IMR-90 (cell line): ENCODE measurements at regions not wholly inside any gene's neighbourhood (a gene's known extent, or its start where the extent isn't known, plus 50 kb on each side); places are given as distances from the start of the nearest gene placed in this dataset.

Source experiments
- ATAC-seq: fragments of 200-7000 bp; cut with Tn5 transposase; 2 replicates; pipeline ENCODE4 v1.9.1; 2020; ENCODE audit warnings: low read depth, mild to moderate bottlenecking, moderate library complexity
- BruUV-seq: library from RNA; stranded (reverse); fragments of 400-500 nt; replicated peaks from 2 replicates; lab custom pipeline; 2021; lab: Mats Ljungman, UMichigan
- CTCF ChIA-PET: fragments of 300-600 bp; formaldehyde crosslinking; extraction: SDS; loops from one replicate; lab custom pipeline; 2021; ENCODE audit warnings: antibody characterized with exemption; lab: Yijun Ruan, JAX
- POLR2A ChIA-PET: fragments of 300-600 bp; sonication (Branson Sonifier 250); formaldehyde crosslinking; loops from one replicate; lab custom pipeline; 2022; ENCODE audit warnings: antibody characterized with exemption; ENCODE audit not compliant: unreplicated experiment; lab: Charles Lee
- DNase-seq: peaks from one replicate; pipeline ENCODE4 v3.0.0; 2013
- H2AFZ ChIP-seq: replicated peaks from 2 replicates; pipeline ENCODE3; 2013; ENCODE audit warnings: low read length, mild to moderate bottlenecking; ENCODE audit not compliant: poor library complexity
- H2AK5ac ChIP-seq: 2 replicates; pipeline ENCODE4 v1.6.1; 2013; ENCODE audit warnings: low read depth, low read length, inconsistent platforms
- H2AK9ac ChIP-seq: replicated peaks from 2 replicates; pipeline ENCODE3; 2013; ENCODE audit warnings: mild to moderate bottlenecking, low read depth, low read length, moderate library complexity; ENCODE audit not compliant: poor library complexity
- H2BK120ac ChIP-seq: 2 replicates; pipeline ENCODE4 v1.6.1; 2013; ENCODE audit warnings: low read depth, low read length, inconsistent platforms
- H2BK15ac ChIP-seq: 3 replicates; pipeline ENCODE4 v1.6.1; 2013; ENCODE audit warnings: low read depth, low read length, inconsistent platforms
- H2BK20ac ChIP-seq: 2 replicates; pipeline ENCODE4 v1.6.1; 2013; ENCODE audit warnings: low read depth, mild to moderate bottlenecking, inconsistent platforms, low read length, moderate library complexity
- H2BK5ac ChIP-seq: 2 replicates; pipeline ENCODE4 v1.6.1; 2013; ENCODE audit warnings: mild to moderate bottlenecking, low read depth, low read length, inconsistent platforms; ENCODE audit not compliant: poor library complexity, severe bottlenecking
- H3K14ac ChIP-seq: replicated peaks from 2 replicates; pipeline ENCODE4 v1.6.1; 2013; ENCODE audit warnings: low read depth, low read length, inconsistent platforms
- H3K18ac ChIP-seq: 2 replicates; pipeline ENCODE4 v1.6.1; 2013; ENCODE audit warnings: low read depth, low read length, control low read depth
- H3K23ac ChIP-seq: 2 replicates; pipeline ENCODE4 v1.6.1; 2013; ENCODE audit warnings: low read depth, low read length, inconsistent platforms
- H3K27ac ChIP-seq: 2 replicates; pipeline ENCODE4 v1.5.1; 2013; ENCODE audit warnings: mild to moderate bottlenecking, control low read depth, low read length; ENCODE audit not compliant: insufficient read depth
- H3K27me3 ChIP-seq: 2 replicates; pipeline ENCODE4 v1.6.1; 2013; ENCODE audit warnings: low read length; ENCODE audit not compliant: control insufficient read depth, insufficient read depth
- H3K36me3 ChIP-seq: 2 replicates; pipeline ENCODE4 v1.6.1; 2013; ENCODE audit warnings: low read length, mixed read lengths; ENCODE audit not compliant: control insufficient read depth, insufficient read depth
- H3K4ac ChIP-seq: 2 replicates; pipeline ENCODE4 v1.6.1; 2013; ENCODE audit warnings: low read depth, low read length, inconsistent platforms
- H3K4me1 ChIP-seq: 2 replicates; pipeline ENCODE4 v1.6.1; 2013; ENCODE audit warnings: low read length, mixed read lengths; ENCODE audit not compliant: control insufficient read depth, insufficient read depth
- H3K4me2 ChIP-seq: 2 replicates; pipeline ENCODE4 v1.6.1; 2013; ENCODE audit warnings: low read depth, mild to moderate bottlenecking, control low read depth, low read length, moderate library complexity
- H3K4me3 ChIP-seq: 2 replicates; pipeline ENCODE4 v1.5.1; 2013; ENCODE audit warnings: low read depth, mild to moderate bottlenecking, control low read depth, low read length, moderate library complexity; ENCODE audit not compliant: insufficient read depth
- H3K56ac ChIP-seq: 2 replicates; pipeline ENCODE4 v1.6.1; 2013; ENCODE audit warnings: low read length, inconsistent platforms; ENCODE audit not compliant: insufficient read depth; ENCODE audit errors: extremely low read depth
- H3K79me1 ChIP-seq, 2 experiments: 2 replicates each; pipeline ENCODE4 v1.6.1; 2013; ENCODE audit warnings: low read length in 2 of 2, inconsistent platforms in 1 of 2, low read depth in 1 of 2
- H3K9ac ChIP-seq: 2 replicates; pipeline ENCODE4 v1.6.1; 2013; ENCODE audit warnings: low read depth, low read length, control low read depth
- H3K9me1 ChIP-seq: 2 replicates; pipeline ENCODE4 v1.6.1; 2013; ENCODE audit warnings: low read length, inconsistent platforms; ENCODE audit not compliant: insufficient read depth
- H3K9me3 ChIP-seq: 2 replicates; pipeline ENCODE4 v1.6.1; 2013; ENCODE audit warnings: low read length; ENCODE audit not compliant: control insufficient read depth, insufficient read depth
- H4K20me1 ChIP-seq: 2 replicates; pipeline ENCODE4 v1.6.1; 2013; ENCODE audit warnings: low read length, inconsistent platforms; ENCODE audit not compliant: insufficient read depth
- H4K5ac ChIP-seq: 2 replicates; pipeline ENCODE4 v1.6.1; 2013; ENCODE audit warnings: mild to moderate bottlenecking, low read depth, low read length, control low read depth
- H4K8ac ChIP-seq, 2 experiments: 2 replicates each; pipeline ENCODE4 v1.6.1; 2013; ENCODE audit warnings: low read depth in 2 of 2, low read length in 2 of 2, control low read depth in 1 of 2, inconsistent platforms in 1 of 2
- H4K91ac ChIP-seq: 2 replicates; pipeline ENCODE4 v1.6.1; 2013; ENCODE audit warnings: low read depth, low read length, inconsistent platforms; ENCODE audit not compliant: insufficient read depth
- BHLHE40 ChIP-seq: fragments of 150-350 bp; IDR thresholded peaks from 2 replicates; pipeline ENCODE4 v1.6.1; 2016; ENCODE audit warnings: mild to moderate bottlenecking, low read depth, low read length
- CHD1 ChIP-seq: IDR thresholded peaks from 2 replicates; pipeline ENCODE4 v1.6.1; 2012; ENCODE audit warnings: low read depth, low read length, improper control_type of control experiment
- ELK1 ChIP-seq: fragments of 150-350 bp; IDR thresholded peaks from 2 replicates; pipeline ENCODE4 v1.6.1; 2016; ENCODE audit warnings: low read depth, mild to moderate bottlenecking, low read length, moderate library complexity, borderline replicate concordance
- FOS ChIP-seq: fragments of 150-350 bp; IDR thresholded peaks from 2 replicates; pipeline ENCODE4 v1.6.1; 2016; ENCODE audit warnings: low read depth, low read length
- MAFK ChIP-seq: IDR thresholded peaks from 2 replicates; pipeline ENCODE4 v1.6.1; 2012; ENCODE audit warnings: low read depth, low read length, improper control_type of control experiment
- MAZ ChIP-seq: IDR thresholded peaks from 2 replicates; pipeline ENCODE4 v1.6.1; 2012; ENCODE audit warnings: low read depth, mild to moderate bottlenecking, low read length, improper control_type of control experiment, moderate library complexity, borderline replicate concordance
- MXI1 ChIP-seq: IDR thresholded peaks from 2 replicates; pipeline ENCODE4 v1.6.1; 2012; ENCODE audit warnings: low read depth, mild to moderate bottlenecking, low read length, moderate library complexity, borderline replicate concordance
- NFE2L2 ChIP-seq: fragments of 150-350 bp; IDR thresholded peaks from 2 replicates; pipeline ENCODE4 v1.6.1; 2016; ENCODE audit warnings: low read depth, mild to moderate bottlenecking, low read length
- POLR2A ChIP-seq: IDR thresholded peaks from 2 replicates; pipeline ENCODE4 v1.6.1; 2012; ENCODE audit warnings: mild to moderate bottlenecking, low read depth, low read length
- RAD21 ChIP-seq: IDR thresholded peaks from 2 replicates; pipeline ENCODE4 v1.6.1; 2012; ENCODE audit warnings: low read length, improper control_type of control experiment
- RFX5 ChIP-seq: IDR thresholded peaks from 2 replicates; pipeline ENCODE4 v1.8.0; 2012; ENCODE audit warnings: low read depth, mild to moderate bottlenecking, low read length, moderate library complexity
- SMC3 ChIP-seq: fragments of 150-350 bp; IDR thresholded peaks from 2 replicates; pipeline ENCODE4 v1.6.1; 2016; ENCODE audit warnings: low read depth, mild to moderate bottlenecking, antibody characterized with exemption, low read length, moderate library complexity
- WGBS, 2 experiments: methylation state at CpG; one replicate each; pipeline versions ENCODE4 v1.1.5 to v1.1.7; 2013; ENCODE audit warnings: missing lambda C conversion rate in 2 of 2; ENCODE audit not compliant: insufficient read length in 1 of 2; ENCODE audit errors: extremely low coverage in 2 of 2; 5-methylcytosine and 5-hydroxymethylcytosine counted together
- dilution Hi-C: fragments of 300-500 bp; cut with HindIII; formaldehyde crosslinking; loops from one replicate; pipeline ENCODE4 v1.14.3; 2018; ENCODE audit warnings: low sequenced_read_pairs; ENCODE audit not compliant: unreplicated experiment
- in situ Hi-C: fragments of 300-500 bp; cut with MboI; formaldehyde crosslinking; loops from 3 replicates; pipeline ENCODE4 v1.14.3; 2019; ENCODE audit warnings: low sequenced_read_pairs, inconsistent platforms, mixed read lengths
- intact Hi-C: fragments of 100-400 bp; cut with micrococcal nuclease; formaldehyde crosslinking; loops from 2 replicates; pipeline ENCODE4 v1.10.0; 2022
- TF ChIP-seq, protein P1 (sequence below): conservative IDR thresholded peaks from 2 replicates; pipeline ENCODE4 v1.5.1; 2012; ENCODE audit warnings: mild to moderate bottlenecking, low read depth, low read length, improper control_type of control experiment

DNA sequence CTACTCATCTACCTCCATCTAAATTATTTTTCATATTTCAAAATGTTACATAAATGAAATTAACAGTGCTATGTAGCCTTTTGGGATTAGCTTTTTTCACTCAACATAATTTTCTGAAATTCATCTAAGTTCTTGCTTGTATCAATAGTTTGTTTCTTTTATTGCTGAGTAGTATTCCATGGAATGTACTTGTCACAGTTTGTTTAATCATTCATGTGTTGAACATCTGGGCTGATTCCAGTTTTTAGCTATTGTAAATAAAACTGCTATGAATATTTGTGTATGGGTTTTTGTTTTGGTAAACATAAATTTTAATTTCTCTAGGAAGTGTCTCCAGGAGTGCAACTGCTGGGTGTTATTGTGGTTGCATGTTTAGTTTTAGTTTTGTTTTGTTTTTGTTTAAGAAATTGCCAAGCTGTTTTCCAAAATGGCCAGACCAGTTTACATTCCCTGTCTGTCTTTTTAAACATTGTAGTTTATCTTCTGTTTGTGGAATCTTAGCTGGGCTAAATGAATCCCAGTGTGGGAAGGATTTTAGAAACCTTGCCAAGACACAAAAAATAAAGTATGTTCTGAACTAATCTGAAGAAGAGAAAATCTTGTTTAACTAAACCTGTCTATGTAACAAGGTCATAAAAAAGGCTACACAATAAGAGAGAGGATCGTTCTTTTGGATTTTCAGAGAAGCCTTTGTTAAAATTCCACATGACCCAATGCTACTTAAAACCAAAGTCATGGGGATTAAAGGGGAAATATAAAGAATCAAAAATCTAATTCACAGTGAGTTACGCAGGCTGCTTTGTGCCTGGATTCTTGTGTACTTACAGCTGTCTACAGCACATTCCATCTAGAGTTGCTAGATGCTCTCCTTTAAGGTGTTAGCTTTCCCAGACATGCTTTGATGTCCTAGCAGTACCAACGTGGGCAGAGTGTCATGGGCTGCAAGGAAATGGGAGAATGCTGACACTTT is 129.2 kb upstream of the SUCLG2 start:
- Histone ChIP-seq H3K9ac (no peak overlapping the region), H2BK15ac (0 out of 3 replicates have a peak overlapping the region, but pooled peaks have one; percentile 24), H3K56ac (no peak overlapping the region), H3K4me1 (peaks cover 4% of the 10 kb centered on the region; the same call in 1 of the 2 replicates), H3K23ac (no peak overlapping the region), H3K18ac (peak overlapping the region; percentile 92; the same call in 1 of the 2 replicates), H2BK20ac (peak overlapping the region; percentile 54; the same call in 1 of the 2 replicates), H4K8ac (peak overlapping the region in 1 of 2 experiments; percentile 35; a peak in 1 of 4 replicates), H3K27ac (peak overlapping the region; percentile 95; the same call in 1 of the 2 replicates), H3K4me2 (peak overlapping the region; percentile 69), H3K9me3 (no peaks in the 10 kb centered on the region), H4K91ac (peak overlapping the region; percentile 29; the same call in 1 of the 2 replicates), H3K79me1 (no peaks in the 10 kb centered on the region), H2BK5ac (peak overlapping the region; percentile 43), H2AK9ac (no peak overlapping the region), H4K5ac (peak overlapping the region; percentile 92), H2BK120ac (peak overlapping the region; percentile 67), H3K9me1 (peaks cover 2% of the 10 kb centered on the region; the same call in 1 of the 2 replicates), H2AFZ (no peak overlapping the region), H3K36me3 (no peaks in the 10 kb centered on the region), H2AK5ac (peak overlapping the region; percentile 74), H3K27me3 (no peaks in the 10 kb centered on the region; the same call in 1 of the 2 replicates), H3K14ac (no peak overlapping the region), H3K4ac (peak overlapping the region; percentile 59; the same call in 1 of the 2 replicates), H4K20me1 (no peaks in the 10 kb centered on the region), H3K4me3 (no peak overlapping the region)
- dilution Hi-C loops, result no loop called here
- ChIA-PET CTCF (interaction anchor here (1.6 kb wide), 1 partner anchor 670 kb away, joined by 5 read pairs; no protein-coding TSS in a partner anchor), POLR2A (interaction anchor here (0.7 kb wide), 1 partner anchor 80 kb away, joined by 3 read pairs; no protein-coding TSS in a partner anchor)
- in situ Hi-C loops, result loop anchor here (10.0 kb wide), 1 partner anchor 399 kb away; no protein-coding TSS in a partner anchor
- intact Hi-C loops, result loop anchor here (2.0 to 10.0 kb wide), 2 partner anchors 129 to 179 kb away; partner anchors contain the start of gene SUCLG2
- DNase-seq (peak; percentile 59), ATAC-seq (peak; percentile 81)
- no TSS peak for BruUV-seq
- WGBS, 2 experiments, result no CpG with 5 or more reads among the region's 3 CpGs
- TF ChIP-seq MAZ (no peak), BHLHE40 (no peak), ELK1 (no peak), SMC3 (no peak), MAFK (no peak), POLR2A (no peak), RFX5 (no peak), CHD1 (no peak), MXI1 (no peak), RAD21 (no peak), FOS (no peak), NFE2L2 (no peak)
- TF ChIP-seq, protein P1, sequence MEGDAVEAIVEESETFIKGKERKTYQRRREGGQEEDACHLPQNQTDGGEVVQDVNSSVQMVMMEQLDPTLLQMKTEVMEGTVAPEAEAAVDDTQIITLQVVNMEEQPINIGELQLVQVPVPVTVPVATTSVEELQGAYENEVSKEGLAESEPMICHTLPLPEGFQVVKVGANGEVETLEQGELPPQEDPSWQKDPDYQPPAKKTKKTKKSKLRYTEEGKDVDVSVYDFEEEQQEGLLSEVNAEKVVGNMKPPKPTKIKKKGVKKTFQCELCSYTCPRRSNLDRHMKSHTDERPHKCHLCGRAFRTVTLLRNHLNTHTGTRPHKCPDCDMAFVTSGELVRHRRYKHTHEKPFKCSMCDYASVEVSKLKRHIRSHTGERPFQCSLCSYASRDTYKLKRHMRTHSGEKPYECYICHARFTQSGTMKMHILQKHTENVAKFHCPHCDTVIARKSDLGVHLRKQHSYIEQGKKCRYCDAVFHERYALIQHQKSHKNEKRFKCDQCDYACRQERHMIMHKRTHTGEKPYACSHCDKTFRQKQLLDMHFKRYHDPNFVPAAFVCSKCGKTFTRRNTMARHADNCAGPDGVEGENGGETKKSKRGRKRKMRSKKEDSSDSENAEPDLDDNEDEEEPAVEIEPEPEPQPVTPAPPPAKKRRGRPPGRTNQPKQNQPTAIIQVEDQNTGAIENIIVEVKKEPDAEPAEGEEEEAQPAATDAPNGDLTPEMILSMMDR, result no peak
